ENCODE measurements at regions not wholly inside any gene's neighbourhood (a gene's known extent, or its start where the extent isn't known, plus 50 kb on each side); places are given as distances from the start of the nearest gene placed in this dataset.

GRCh38 chr12:59850268-59850667, 254.4 kb downstream of the SLC16A7 start:
- H3K36me3 Mint-ChIP-seq (ENCODE audit: low read depth), result no peaks in the 10 kb centered on the region
- intact Hi-C loops (cut with micrococcal nuclease), result no loop called here
- H3K9me3 Mint-ChIP-seq, result peaks cover 3% of the 10 kb centered on the region
- H3K4me3 Mint-ChIP-seq, result no peak overlapping the region
- TF ChIP-seq, protein P1, sequence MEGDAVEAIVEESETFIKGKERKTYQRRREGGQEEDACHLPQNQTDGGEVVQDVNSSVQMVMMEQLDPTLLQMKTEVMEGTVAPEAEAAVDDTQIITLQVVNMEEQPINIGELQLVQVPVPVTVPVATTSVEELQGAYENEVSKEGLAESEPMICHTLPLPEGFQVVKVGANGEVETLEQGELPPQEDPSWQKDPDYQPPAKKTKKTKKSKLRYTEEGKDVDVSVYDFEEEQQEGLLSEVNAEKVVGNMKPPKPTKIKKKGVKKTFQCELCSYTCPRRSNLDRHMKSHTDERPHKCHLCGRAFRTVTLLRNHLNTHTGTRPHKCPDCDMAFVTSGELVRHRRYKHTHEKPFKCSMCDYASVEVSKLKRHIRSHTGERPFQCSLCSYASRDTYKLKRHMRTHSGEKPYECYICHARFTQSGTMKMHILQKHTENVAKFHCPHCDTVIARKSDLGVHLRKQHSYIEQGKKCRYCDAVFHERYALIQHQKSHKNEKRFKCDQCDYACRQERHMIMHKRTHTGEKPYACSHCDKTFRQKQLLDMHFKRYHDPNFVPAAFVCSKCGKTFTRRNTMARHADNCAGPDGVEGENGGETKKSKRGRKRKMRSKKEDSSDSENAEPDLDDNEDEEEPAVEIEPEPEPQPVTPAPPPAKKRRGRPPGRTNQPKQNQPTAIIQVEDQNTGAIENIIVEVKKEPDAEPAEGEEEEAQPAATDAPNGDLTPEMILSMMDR (IDR thresholded peaks at IDR 0.05), result no peak
- no peak overlapping the region for H3K27ac Mint-ChIP-seq
- ATAC-seq, result no peak
- POLR2A ChIA-PET, result no interaction called here
- no peaks in the 10 kb centered on the region for H3K27me3 Mint-ChIP-seq
- CTCF ChIA-PET, result no interaction called here
- no peak for DNase-seq
- no peaks in the 10 kb centered on the region for H3K4me1 Mint-ChIP-seq (ENCODE audit: low read depth)

- Mint-ChIP-seq H3K27ac (no peak overlapping the region), H3K9me3 (peaks cover 5% of the 10 kb centered on the region), H3K4me1 (ENCODE audit: low read depth) (no peaks in the 10 kb centered on the region), H3K27me3 (peaks cover 3% of the 10 kb centered on the region), H3K4me3 (no peak overlapping the region), H3K36me3 (ENCODE audit: low read depth) (no peaks in the 10 kb centered on the region)
- CTCF ChIA-PET, result interaction anchor here (2.0 kb wide), 1 partner anchor 10 kb away, joined by 5 read pairs; no protein-coding TSS in a partner anchor
- intact Hi-C loops (cut with micrococcal nuclease), result no loop called here
- no peak for ATAC-seq
- POLR2A ChIA-PET, result no interaction called here
- no peak for DNase-seq
- TF ChIP-seq, protein P1 (IDR thresholded peaks at IDR 0.05), result no peak
These were observed 262.8 kb downstream of the SLC16A7 start for GRCh38 chr12:59858508-59859170.

- no peak overlapping the region for H3K4me3 Mint-ChIP-seq
- H3K9me3 Mint-ChIP-seq, result peaks cover 4% of the 10 kb centered on the region
- H3K27me3 Mint-ChIP-seq, result peaks cover 4% of the 10 kb centered on the region
- H3K36me3 Mint-ChIP-seq (ENCODE audit: low read depth), result no peaks in the 10 kb centered on the region
- TF ChIP-seq, protein P1 (IDR thresholded peaks at IDR 0.05), result no peak
- ATAC-seq (no peak), DNase-seq (no peak)
- H3K4me1 Mint-ChIP-seq (ENCODE audit: low read depth), result no peaks in the 10 kb centered on the region
- no peak overlapping the region for H3K27ac Mint-ChIP-seq
- ChIA-PET CTCF (interaction anchor here (2.0 kb wide), 1 partner anchor 10 kb away, joined by 5 read pairs; no protein-coding TSS in a partner anchor), POLR2A (no interaction called here)
- intact Hi-C loops (cut with micrococcal nuclease), result no loop called here
These were observed 263.3 kb downstream of the SLC16A7 start for GRCh38 chr12:59859171-59859510.

DNA sequence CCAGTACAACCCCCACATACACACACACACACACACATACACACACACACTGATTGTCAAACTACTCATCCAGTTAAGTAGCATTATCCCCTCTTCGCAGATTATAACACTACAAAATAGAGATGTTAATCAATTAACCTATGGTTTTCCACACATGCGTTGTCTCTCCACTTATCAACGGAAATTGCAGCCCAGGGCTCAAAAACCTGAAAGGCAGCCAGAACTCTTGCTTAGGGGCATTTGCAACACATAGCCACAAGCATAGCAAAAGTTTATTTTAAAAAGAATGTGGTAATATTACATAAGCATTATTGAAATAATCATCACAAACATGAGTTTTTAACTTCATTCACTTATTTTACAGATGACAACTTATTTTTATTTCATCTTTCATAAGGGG, 265.8 kb downstream of the SLC16A7 start:
- DNase-seq (no peak), ATAC-seq (no peak)
- ChIA-PET POLR2A (no interaction called here), CTCF (no interaction called here)
- H3K4me1 Mint-ChIP-seq (ENCODE audit: low read depth), result no peaks in the 10 kb centered on the region
- no peaks in the 10 kb centered on the region for H3K36me3 Mint-ChIP-seq (ENCODE audit: low read depth)
- H3K27ac Mint-ChIP-seq, result no peak overlapping the region
- intact Hi-C loops (cut with micrococcal nuclease), result no loop called here
- H3K4me3 Mint-ChIP-seq, result no peak overlapping the region
- TF ChIP-seq, protein P1 (IDR thresholded peaks at IDR 0.05), result no peak
- H3K9me3 Mint-ChIP-seq, result peaks cover 2% of the 10 kb centered on the region
- H3K27me3 Mint-ChIP-seq, result peaks cover 9% of the 10 kb centered on the region

DNA sequence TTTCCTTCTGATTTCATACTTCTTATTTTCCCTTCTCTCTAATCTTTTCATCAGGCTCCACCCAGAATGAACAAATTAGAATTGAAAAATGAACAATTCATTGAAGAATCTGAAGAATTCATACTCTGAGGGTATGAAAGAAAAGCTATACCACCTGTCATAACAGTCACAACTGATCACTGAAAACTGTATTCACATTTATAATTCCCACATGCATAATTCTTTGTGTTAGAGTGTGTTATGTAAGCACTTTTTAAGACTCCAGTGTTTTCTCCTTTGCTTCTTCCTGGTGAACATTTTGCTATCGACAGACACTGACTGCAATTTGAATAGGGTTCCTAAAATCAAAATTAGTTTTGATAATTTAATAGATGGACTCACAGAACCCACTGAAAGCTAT, 271.2 kb downstream of the SLC16A7 start:
- Mint-ChIP-seq H3K36me3 (ENCODE audit: low read depth) (no peaks in the 10 kb centered on the region), H3K4me1 (ENCODE audit: low read depth) (no peaks in the 10 kb centered on the region), H3K27ac (no peak overlapping the region), H3K27me3 (peaks cover 7% of the 10 kb centered on the region), H3K9me3 (no peaks in the 10 kb centered on the region), H3K4me3 (no peak overlapping the region)
- intact Hi-C loops (cut with micrococcal nuclease), result no loop called here
- ChIA-PET CTCF (no interaction called here), POLR2A (no interaction called here)
- DNase-seq, result no peak
- ATAC-seq, result no peak
- TF ChIP-seq, protein P1 (IDR thresholded peaks at IDR 0.05), result no peak
